Activated CD8-positive, alpha-beta memory T cell treated with anti-CD3 and anti-CD28 coated beads, Interleukin-2, amount 50 U/mL, for 24 hours (primary cell): ENCODE measurements at regions not wholly inside any gene's neighbourhood (a gene's known extent, or its start where the extent isn't known, plus 50 kb on each side); places are given as distances from the start of the nearest gene placed in this dataset.

Source experiments
- DNase-seq: peaks from one replicate; pipeline ENCODE4 v3.0.0-alpha.2; 2020; ENCODE audit errors: extremely low read depth

GRCh38 chr2:57880967-57881366, 165.6 kb upstream of the VRK2 start:
- no peak for DNase-seq

- no peak for DNase-seq
Observed at GRCh38 chr2:57881998-57882888, 164.4 kb upstream of the VRK2 start.

- DNase-seq: no peak
Observed at GRCh38 chr2:57882895-57883515, 163.6 kb upstream of the VRK2 start.

- DNase-seq: no peak
Observed at GRCh38 chr2:57884281-57884680, 162.3 kb upstream of the VRK2 start.

- no peak for DNase-seq
Observed at GRCh38 chr2:57885742-57886141, 160.9 kb upstream of the VRK2 start.

GRCh38 chr2:57886161-57886786, 160.3 kb upstream of the VRK2 start:
- no peak for DNase-seq

- no peak for DNase-seq
Observed at GRCh38 chr2:57888463-57888862, 158.1 kb upstream of the VRK2 start.

GRCh38 chr2:57890464-57890863, 156.1 kb upstream of the VRK2 start:
- DNase-seq: no peak

GRCh38 chr2:57891086-57891712, 155.4 kb upstream of the VRK2 start:
- DNase-seq: no peak

- DNase-seq: no peak
Observed at GRCh38 chr2:57892920-57893319, 153.7 kb upstream of the VRK2 start.

- DNase-seq: no peak
Observed at GRCh38 chr2:57893347-57893746, 153.3 kb upstream of the VRK2 start.

- no peak for DNase-seq
Observed at GRCh38 chr2:57893786-57894185, 152.8 kb upstream of the VRK2 start.

GRCh38 chr2:57894381-57894780, 152.2 kb upstream of the VRK2 start:
- no peak for DNase-seq

GRCh38 chr2:57897920-57898319, 148.7 kb upstream of the VRK2 start:
- no peak for DNase-seq

- no peak for DNase-seq
Observed at GRCh38 chr2:57899898-57900297, 146.7 kb upstream of the VRK2 start.

- DNase-seq: no peak
Observed at GRCh38 chr2:57902578-57902977, 144.0 kb upstream of the VRK2 start.

- no peak for DNase-seq
Observed at GRCh38 chr2:57906152-57906732, 140.4 kb upstream of the VRK2 start.

GRCh38 chr2:57907411-57907810, 139.2 kb upstream of the VRK2 start:
- no peak for DNase-seq

- no peak for DNase-seq
Observed at GRCh38 chr2:57908736-57909161, 137.9 kb upstream of the VRK2 start.

GRCh38 chr2:57918126-57918525, 128.5 kb upstream of the VRK2 start:
- DNase-seq: no peak

- DNase-seq: no peak
Observed at GRCh38 chr2:57920342-57920939, 126.2 kb upstream of the VRK2 start.

- no peak for DNase-seq
Observed at GRCh38 chr2:57934659-57935058, 111.9 kb upstream of the VRK2 start.
